WTC11 (cell line): ENCODE measurements at regions not wholly inside any gene's neighbourhood (a gene's known extent, or its start where the extent isn't known, plus 50 kb on each side); places are given as distances from the start of the nearest gene placed in this dataset.

Experiments
- CREM ChIP-seq: sonication (generic); formaldehyde crosslinking; IDR thresholded peaks from 2 replicates; pipeline ENCODE4 v1.8.1; 2022; ENCODE audit warnings: mild to moderate bottlenecking, missing genetic modification reagents, moderate library complexity
- MXD4 ChIP-seq: fragments of 250-450 bp; sonication (Bioruptor Pico); IDR thresholded peaks from 2 replicates; pipeline ENCODE4 v1.8.0; 2021; ENCODE audit warnings: mild to moderate bottlenecking, moderate library complexity, borderline replicate concordance
- TF ChIP-seq, protein P1 (sequence below): fragments of 250-450 bp; sonication (Bioruptor Pico); conservative IDR thresholded peaks from 2 replicates; pipeline ENCODE4 v1.9.0; 2021; ENCODE audit warnings: mild to moderate bottlenecking
- TF ChIP-seq, protein P2 (sequence below): fragments of 200-600 bp; IDR thresholded peaks from 2 replicates; pipeline ENCODE4 v1.8.0; 2022; ENCODE audit warnings: antibody characterized with exemption

DNA sequence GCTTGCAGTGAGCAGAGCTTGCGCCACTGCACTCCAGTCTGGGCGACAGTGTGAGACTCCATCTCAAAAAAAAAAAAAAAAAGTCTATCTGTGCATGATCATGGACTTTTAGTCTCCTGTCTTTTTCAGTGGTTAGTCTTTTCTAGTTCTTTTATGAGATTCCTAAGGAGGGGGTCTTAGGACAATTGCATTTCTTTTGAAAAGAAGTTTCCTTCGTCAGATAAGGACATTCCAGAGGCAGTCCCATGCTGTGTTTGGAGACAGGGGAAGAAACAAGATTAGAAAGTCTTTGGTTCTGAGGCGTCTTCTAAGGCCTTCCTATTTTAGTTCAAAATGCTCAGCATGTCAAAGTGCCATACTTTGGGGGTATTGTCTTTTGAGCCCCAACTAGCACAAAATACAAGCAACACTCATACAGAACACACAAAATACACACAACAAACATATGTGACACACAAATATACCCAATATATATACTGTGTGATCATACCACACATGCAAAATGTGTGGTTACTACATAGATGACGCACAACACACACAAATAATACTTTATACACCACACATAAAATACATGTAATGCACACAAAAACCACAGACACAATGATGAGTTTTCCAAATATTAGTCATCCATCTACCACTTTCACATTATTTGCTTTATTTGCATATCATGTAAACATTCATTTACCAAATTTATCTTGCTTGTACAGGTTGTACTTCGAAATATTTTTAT, 394.5 kb downstream of the SPATA31D1 start:
- TF ChIP-seq MXD4 (CRISPR knock-in tag) (no peak), CREM (CRISPR knock-in tag) (no peak)
- TF ChIP-seq, protein P1, sequence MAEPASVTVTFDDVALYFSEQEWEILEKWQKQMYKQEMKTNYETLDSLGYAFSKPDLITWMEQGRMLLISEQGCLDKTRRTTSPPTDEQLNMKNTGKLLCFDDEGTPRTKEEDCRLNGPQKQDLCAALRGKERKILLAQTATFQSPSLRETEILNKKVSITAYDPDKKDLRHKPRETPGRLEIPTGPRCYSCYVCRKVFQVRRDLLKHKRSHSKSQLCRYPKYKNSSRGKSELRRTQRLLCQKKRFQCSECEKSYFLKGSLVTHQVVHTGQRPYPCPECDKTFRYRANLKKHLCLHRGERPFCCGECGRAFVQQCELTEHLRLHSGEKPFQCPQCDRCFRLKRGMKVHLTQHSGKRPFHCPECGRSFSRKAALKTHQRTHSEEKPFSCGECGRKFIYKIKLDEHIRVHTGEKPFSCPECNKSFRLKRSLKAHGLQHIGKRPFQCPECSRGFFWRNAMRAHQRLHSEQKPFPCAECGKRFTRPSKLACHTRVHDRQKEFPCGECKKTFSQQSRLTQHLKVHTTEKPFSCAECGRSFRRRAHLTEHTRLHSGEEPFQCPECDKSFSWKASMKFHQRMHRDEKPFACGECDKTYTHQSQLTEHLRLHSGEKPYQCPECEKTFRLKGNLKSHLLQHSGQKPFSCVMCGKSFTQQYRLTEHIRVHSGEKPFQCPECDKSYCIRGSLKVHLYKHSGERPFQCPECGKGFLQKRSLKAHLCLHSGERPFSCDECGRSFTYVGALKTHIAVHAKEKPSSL (CRISPR knock-in tag) = no peak
- TF ChIP-seq, protein P2, sequence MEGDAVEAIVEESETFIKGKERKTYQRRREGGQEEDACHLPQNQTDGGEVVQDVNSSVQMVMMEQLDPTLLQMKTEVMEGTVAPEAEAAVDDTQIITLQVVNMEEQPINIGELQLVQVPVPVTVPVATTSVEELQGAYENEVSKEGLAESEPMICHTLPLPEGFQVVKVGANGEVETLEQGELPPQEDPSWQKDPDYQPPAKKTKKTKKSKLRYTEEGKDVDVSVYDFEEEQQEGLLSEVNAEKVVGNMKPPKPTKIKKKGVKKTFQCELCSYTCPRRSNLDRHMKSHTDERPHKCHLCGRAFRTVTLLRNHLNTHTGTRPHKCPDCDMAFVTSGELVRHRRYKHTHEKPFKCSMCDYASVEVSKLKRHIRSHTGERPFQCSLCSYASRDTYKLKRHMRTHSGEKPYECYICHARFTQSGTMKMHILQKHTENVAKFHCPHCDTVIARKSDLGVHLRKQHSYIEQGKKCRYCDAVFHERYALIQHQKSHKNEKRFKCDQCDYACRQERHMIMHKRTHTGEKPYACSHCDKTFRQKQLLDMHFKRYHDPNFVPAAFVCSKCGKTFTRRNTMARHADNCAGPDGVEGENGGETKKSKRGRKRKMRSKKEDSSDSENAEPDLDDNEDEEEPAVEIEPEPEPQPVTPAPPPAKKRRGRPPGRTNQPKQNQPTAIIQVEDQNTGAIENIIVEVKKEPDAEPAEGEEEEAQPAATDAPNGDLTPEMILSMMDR = no peak
